SK-N-SH (cell line): ENCODE measurements at regions not wholly inside any gene's neighbourhood (a gene's known extent, or its start where the extent isn't known, plus 50 kb on each side); places are given as distances from the start of the nearest gene placed in this dataset.
"Not testable (repeated sequence)": the region's sequence is repeated elsewhere in the genome, so short reads cannot be mapped to it uniquely, and the experiment has no call there.

Experiments
- CTCF ChIA-PET: fragments of 300-600, 350-600 bp; formaldehyde crosslinking; extraction: SDS; loops from one replicate; lab custom pipeline; 2021; lab: Yijun Ruan, JAX
- POLR2A ChIA-PET: fragments of 350-600 bp; sonication (Branson Sonifier 250); formaldehyde crosslinking; extraction: SDS; loops from one replicate; lab custom pipeline; 2020; ENCODE audit warnings: antibody characterized with exemption, inconsistent platforms; lab: Yijun Ruan, JAX
- DNase-seq: peaks from one replicate; pipeline ENCODE4 v3.0.0; 2012
- H2AFZ ChIP-seq: fragments of 200-600 bp; sonication (generic); 2 replicates; pipeline ENCODE4 v1.8.1; 2016; ENCODE audit warnings: antibody characterized with exemption, mild to moderate bottlenecking, low read depth
- H3F3A ChIP-seq: fragments of 200-600 bp; sonication (generic); replicated peaks from 2 replicates; pipeline ENCODE3; 2016; ENCODE audit warnings: antibody characterized with exemption, mild to moderate bottlenecking; ENCODE audit not compliant: insufficient read depth
- H3K27ac ChIP-seq, 2 experiments: fragments of 200-500 bp in 1 of 2; fragments of 200-600 bp in 1 of 2; sonication (Bioruptor generic) in 1 of 2; sonication (generic), shearing (Covaris generic) in 1 of 2; 2 replicates each; pipeline versions ENCODE4 v1.5.1 to v1.6.1; 2014 to 2016; ENCODE audit warnings: low read depth in 2 of 2, inconsistent platforms in 1 of 2, low read length in 1 of 2, mild to moderate bottlenecking in 1 of 2, mixed read lengths in 1 of 2
- H3K27me3 ChIP-seq: fragments of 200-600 bp; sonication (generic), shearing (Covaris generic); 2 replicates; pipeline ENCODE4 v1.6.1; 2016; ENCODE audit warnings: mixed run types; ENCODE audit not compliant: insufficient read depth
- H3K36me3 ChIP-seq, 2 experiments: fragments of 200-500 bp in 1 of 2; fragments of 200-600 bp in 1 of 2; sonication (Bioruptor generic) in 1 of 2; sonication (generic) in 1 of 2; replicated peaks in 1 of 2; 2 replicates each; pipeline versions ENCODE3 to v1.5.1; 2014 to 2016; ENCODE audit warnings: low read length in 1 of 2, mild to moderate bottlenecking in 1 of 2; ENCODE audit not compliant: insufficient read depth in 2 of 2, control insufficient read depth in 1 of 2
- H3K4me1 ChIP-seq, 2 experiments: fragments of 200-500 bp in 1 of 2; fragments of 200-600 bp in 1 of 2; sonication (Bioruptor generic) in 1 of 2; sonication (generic), shearing (Covaris generic) in 1 of 2; 2 replicates each; pipeline versions ENCODE4 v1.5.1 to v1.6.1; 2014 to 2016; ENCODE audit warnings: low read depth in 1 of 2, low read length in 1 of 2, mixed run types in 1 of 2; ENCODE audit not compliant: insufficient read depth in 2 of 2, control insufficient read depth in 1 of 2
- H3K4me2 ChIP-seq: fragments of 200-600 bp; sonication (generic), shearing (Covaris generic); 2 replicates; pipeline ENCODE4 v1.6.1; 2017; ENCODE audit warnings: mixed run types
- H3K4me3 ChIP-seq, 2 experiments: fragments of 200-500 bp in 1 of 2; fragments of 200-600 bp in 1 of 2; sonication (Bioruptor generic) in 1 of 2; sonication (generic), shearing (Covaris generic) in 1 of 2; 2 replicates each; pipeline versions ENCODE4 v1.5.1 to v1.8.1; 2014 to 2016; ENCODE audit warnings: low read depth in 2 of 2, inconsistent platforms in 1 of 2, low read length in 1 of 2, mild to moderate bottlenecking in 1 of 2, mixed read lengths in 1 of 2, moderate library complexity in 1 of 2
- H3K79me2 ChIP-seq: fragments of 200-600 bp; sonication (generic); 2 replicates; pipeline ENCODE4 v1.8.1; 2017; ENCODE audit warnings: mild to moderate bottlenecking; ENCODE audit not compliant: insufficient read depth
- H3K9ac ChIP-seq: fragments of 200-600 bp; sonication (generic); 2 replicates; pipeline ENCODE4 v1.6.1; 2017; ENCODE audit warnings: mixed run types
- H3K9me2 ChIP-seq: fragments of 200-600 bp; sonication (generic); 2 replicates; pipeline ENCODE4 v1.6.1; 2017; ENCODE audit warnings: mixed run types
- H3K9me3 ChIP-seq: fragments of 200-600 bp; sonication (generic); 2 replicates; pipeline ENCODE4 v1.6.1; 2017; ENCODE audit warnings: mixed run types, mild to moderate bottlenecking, moderate library complexity
- H4K20me1 ChIP-seq: fragments of 200-600 bp; sonication (generic); 2 replicates; pipeline ENCODE4 v1.6.1; 2017; ENCODE audit warnings: mild to moderate bottlenecking, mixed run types; ENCODE audit not compliant: insufficient read depth
- CHD2 ChIP-seq: fragments of 150-350 bp; IDR thresholded peaks from 2 replicates; pipeline ENCODE4 v1.6.1; 2018; ENCODE audit warnings: low read length; ENCODE audit not compliant: partially characterized antibody
- FOSL2 ChIP-seq: IDR thresholded peaks from 2 replicates; pipeline ENCODE4 v1.4.0; 2012; ENCODE audit warnings: low read depth, mild to moderate bottlenecking, moderate library complexity, borderline replicate concordance
- MEF2A ChIP-seq: IDR thresholded peaks from 2 replicates; pipeline ENCODE4 v1.4.0; 2012; ENCODE audit warnings: low read depth, borderline replicate concordance
- NRF1 ChIP-seq: IDR thresholded peaks from 2 replicates; pipeline ENCODE4 v1.6.1; 2012; ENCODE audit warnings: low read depth, mild to moderate bottlenecking, low read length
- WGBS: methylation state at CpG from one replicate; pipeline ENCODE4 v1.1.6; 2017; ENCODE audit warnings: low lambda C conversion rate; 5-methylcytosine and 5-hydroxymethylcytosine counted together
- TF ChIP-seq, protein P1 (sequence below): IDR thresholded peaks from 2 replicates; pipeline ENCODE4 v1.6.1; 2012; ENCODE audit warnings: mild to moderate bottlenecking, low read depth, low read length, moderate library complexity
- TF ChIP-seq, protein P2 (sequence below): fragments of 150-350 bp; IDR thresholded peaks from 2 replicates; pipeline ENCODE4 v1.6.1; 2017; ENCODE audit warnings: antibody characterized with exemption, low read length, low read depth, borderline replicate concordance
- TF ChIP-seq, protein P3 (sequence below): IDR thresholded peaks from 2 replicates; pipeline ENCODE4 v1.4.0; 2012; ENCODE audit warnings: low read depth, borderline replicate concordance
- TF ChIP-seq, protein P4 (sequence below): fragments of 200-600 bp; sonication (generic); IDR thresholded peaks from 2 replicates; pipeline ENCODE4 v1.6.1; 2017; ENCODE audit warnings: antibody characterized with exemption, mild to moderate bottlenecking, moderate library complexity

- TF ChIP-seq, protein P1, sequence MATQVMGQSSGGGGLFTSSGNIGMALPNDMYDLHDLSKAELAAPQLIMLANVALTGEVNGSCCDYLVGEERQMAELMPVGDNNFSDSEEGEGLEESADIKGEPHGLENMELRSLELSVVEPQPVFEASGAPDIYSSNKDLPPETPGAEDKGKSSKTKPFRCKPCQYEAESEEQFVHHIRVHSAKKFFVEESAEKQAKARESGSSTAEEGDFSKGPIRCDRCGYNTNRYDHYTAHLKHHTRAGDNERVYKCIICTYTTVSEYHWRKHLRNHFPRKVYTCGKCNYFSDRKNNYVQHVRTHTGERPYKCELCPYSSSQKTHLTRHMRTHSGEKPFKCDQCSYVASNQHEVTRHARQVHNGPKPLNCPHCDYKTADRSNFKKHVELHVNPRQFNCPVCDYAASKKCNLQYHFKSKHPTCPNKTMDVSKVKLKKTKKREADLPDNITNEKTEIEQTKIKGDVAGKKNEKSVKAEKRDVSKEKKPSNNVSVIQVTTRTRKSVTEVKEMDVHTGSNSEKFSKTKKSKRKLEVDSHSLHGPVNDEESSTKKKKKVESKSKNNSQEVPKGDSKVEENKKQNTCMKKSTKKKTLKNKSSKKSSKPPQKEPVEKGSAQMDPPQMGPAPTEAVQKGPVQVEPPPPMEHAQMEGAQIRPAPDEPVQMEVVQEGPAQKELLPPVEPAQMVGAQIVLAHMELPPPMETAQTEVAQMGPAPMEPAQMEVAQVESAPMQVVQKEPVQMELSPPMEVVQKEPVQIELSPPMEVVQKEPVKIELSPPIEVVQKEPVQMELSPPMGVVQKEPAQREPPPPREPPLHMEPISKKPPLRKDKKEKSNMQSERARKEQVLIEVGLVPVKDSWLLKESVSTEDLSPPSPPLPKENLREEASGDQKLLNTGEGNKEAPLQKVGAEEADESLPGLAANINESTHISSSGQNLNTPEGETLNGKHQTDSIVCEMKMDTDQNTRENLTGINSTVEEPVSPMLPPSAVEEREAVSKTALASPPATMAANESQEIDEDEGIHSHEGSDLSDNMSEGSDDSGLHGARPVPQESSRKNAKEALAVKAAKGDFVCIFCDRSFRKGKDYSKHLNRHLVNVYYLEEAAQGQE, result no peak
- TF ChIP-seq MEF2A (no peak), CHD2 (no peak), FOSL2 (no peak), NRF1 (no peak)
- TF ChIP-seq, protein P2, sequence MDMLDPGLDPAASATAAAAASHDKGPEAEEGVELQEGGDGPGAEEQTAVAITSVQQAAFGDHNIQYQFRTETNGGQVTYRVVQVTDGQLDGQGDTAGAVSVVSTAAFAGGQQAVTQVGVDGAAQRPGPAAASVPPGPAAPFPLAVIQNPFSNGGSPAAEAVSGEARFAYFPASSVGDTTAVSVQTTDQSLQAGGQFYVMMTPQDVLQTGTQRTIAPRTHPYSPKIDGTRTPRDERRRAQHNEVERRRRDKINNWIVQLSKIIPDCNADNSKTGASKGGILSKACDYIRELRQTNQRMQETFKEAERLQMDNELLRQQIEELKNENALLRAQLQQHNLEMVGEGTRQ, result no peak
- TF ChIP-seq, protein P3, sequence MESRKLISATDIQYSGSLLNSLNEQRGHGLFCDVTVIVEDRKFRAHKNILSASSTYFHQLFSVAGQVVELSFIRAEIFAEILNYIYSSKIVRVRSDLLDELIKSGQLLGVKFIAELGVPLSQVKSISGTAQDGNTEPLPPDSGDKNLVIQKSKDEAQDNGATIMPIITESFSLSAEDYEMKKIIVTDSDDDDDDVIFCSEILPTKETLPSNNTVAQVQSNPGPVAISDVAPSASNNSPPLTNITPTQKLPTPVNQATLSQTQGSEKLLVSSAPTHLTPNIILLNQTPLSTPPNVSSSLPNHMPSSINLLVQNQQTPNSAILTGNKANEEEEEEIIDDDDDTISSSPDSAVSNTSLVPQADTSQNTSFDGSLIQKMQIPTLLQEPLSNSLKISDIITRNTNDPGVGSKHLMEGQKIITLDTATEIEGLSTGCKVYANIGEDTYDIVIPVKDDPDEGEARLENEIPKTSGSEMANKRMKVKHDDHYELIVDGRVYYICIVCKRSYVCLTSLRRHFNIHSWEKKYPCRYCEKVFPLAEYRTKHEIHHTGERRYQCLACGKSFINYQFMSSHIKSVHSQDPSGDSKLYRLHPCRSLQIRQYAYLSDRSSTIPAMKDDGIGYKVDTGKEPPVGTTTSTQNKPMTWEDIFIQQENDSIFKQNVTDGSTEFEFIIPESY, result no peak
- TF ChIP-seq, protein P4, sequence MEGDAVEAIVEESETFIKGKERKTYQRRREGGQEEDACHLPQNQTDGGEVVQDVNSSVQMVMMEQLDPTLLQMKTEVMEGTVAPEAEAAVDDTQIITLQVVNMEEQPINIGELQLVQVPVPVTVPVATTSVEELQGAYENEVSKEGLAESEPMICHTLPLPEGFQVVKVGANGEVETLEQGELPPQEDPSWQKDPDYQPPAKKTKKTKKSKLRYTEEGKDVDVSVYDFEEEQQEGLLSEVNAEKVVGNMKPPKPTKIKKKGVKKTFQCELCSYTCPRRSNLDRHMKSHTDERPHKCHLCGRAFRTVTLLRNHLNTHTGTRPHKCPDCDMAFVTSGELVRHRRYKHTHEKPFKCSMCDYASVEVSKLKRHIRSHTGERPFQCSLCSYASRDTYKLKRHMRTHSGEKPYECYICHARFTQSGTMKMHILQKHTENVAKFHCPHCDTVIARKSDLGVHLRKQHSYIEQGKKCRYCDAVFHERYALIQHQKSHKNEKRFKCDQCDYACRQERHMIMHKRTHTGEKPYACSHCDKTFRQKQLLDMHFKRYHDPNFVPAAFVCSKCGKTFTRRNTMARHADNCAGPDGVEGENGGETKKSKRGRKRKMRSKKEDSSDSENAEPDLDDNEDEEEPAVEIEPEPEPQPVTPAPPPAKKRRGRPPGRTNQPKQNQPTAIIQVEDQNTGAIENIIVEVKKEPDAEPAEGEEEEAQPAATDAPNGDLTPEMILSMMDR, result no peak
- TF ChIP-seq, all 33 proteins: peak for 0
Measured at GRCh38 chr5:118466418-118466817, 521.9 kb downstream of the DTWD2 start (continued).

GRCh38 chr5:118462276-118462675 lies 526.1 kb downstream of the DTWD2 start:
- H3K4me2 ChIP-seq, H3K4me1 ChIP-seq, H3K27ac ChIP-seq, H3K9me3 ChIP-seq, H3K79me2 ChIP-seq, H2AFZ ChIP-seq, H3K4me3 ChIP-seq, H3K9me2 ChIP-seq, H4K20me1 ChIP-seq, POLR2A ChIA-PET, H3F3A ChIP-seq, H3K9ac ChIP-seq, H3K36me3 ChIP-seq, H3K27me3 ChIP-seq, DNase-seq, CTCF ChIA-PET: not testable (repeated sequence)
- WGBS, result 12% methylated on average over 2 of the region's 2 CpGs
